MCF 10A (cell line): ENCODE measurements at regions not wholly inside any gene's neighbourhood (a gene's known extent, or its start where the extent isn't known, plus 50 kb on each side); places are given as distances from the start of the nearest gene placed in this dataset.

ENCODE experiments used
- BruUV-seq: library from RNA; stranded (reverse); fragments of 400-500 nt; replicated peaks from 2 replicates; lab custom pipeline; 2021; lab: Mats Ljungman, UMichigan
- CTCF ChIA-PET: fragments of 300-600 bp; sonication (Branson Sonifier 250); formaldehyde crosslinking; extraction: SDS; loops from one replicate; lab custom pipeline; 2021; ENCODE audit warnings: antibody characterized with exemption, inconsistent platforms; lab: Yijun Ruan, JAX
- POLR2A ChIA-PET: fragments of 300-600, 350-650 bp; sonication (Branson Sonifier 250); formaldehyde crosslinking; extraction: SDS; loops from one replicate; lab custom pipeline; 2020; ENCODE audit warnings: antibody characterized with exemption, inconsistent platforms; lab: Yijun Ruan, JAX
- DNase-seq: peaks from one replicate; pipeline ENCODE4 v3.0.0-alpha.2; 2018; ENCODE audit not compliant: unreplicated experiment
- H3K27ac Mint-ChIP-seq: one replicate; pipeline ENCODE4 v1.8.0; 2022; ENCODE audit warnings: mild to moderate bottlenecking, low read depth, mixed read lengths; ENCODE audit not compliant: unreplicated experiment
- H3K27me3 Mint-ChIP-seq: one replicate; pipeline ENCODE4 v1.8.0; 2022; ENCODE audit warnings: mixed read lengths; ENCODE audit not compliant: insufficient read depth, unreplicated experiment
- H3K36me3 Mint-ChIP-seq: one replicate; pipeline ENCODE4 v1.8.0; 2022; ENCODE audit warnings: mild to moderate bottlenecking, moderate library complexity, mixed read lengths; ENCODE audit not compliant: insufficient read depth, unreplicated experiment
- H3K4me1 Mint-ChIP-seq: one replicate; pipeline ENCODE4 v1.8.0; 2022; ENCODE audit warnings: mixed read lengths; ENCODE audit not compliant: insufficient read depth, unreplicated experiment
- H3K4me3 Mint-ChIP-seq: one replicate; pipeline ENCODE4 v1.8.0; 2022; ENCODE audit warnings: mild to moderate bottlenecking, moderate library complexity, mixed read lengths; ENCODE audit not compliant: unreplicated experiment
- H3K9me3 Mint-ChIP-seq: one replicate; pipeline ENCODE4 v1.8.0; 2022; ENCODE audit warnings: mixed read lengths; ENCODE audit not compliant: unreplicated experiment
- CTCF ChIP-seq: fragments of 200-600 bp; IDR thresholded peaks from one replicate; pipeline ENCODE4 v1.8.0; 2022; ENCODE audit warnings: antibody characterized with exemption, mild to moderate bottlenecking; ENCODE audit not compliant: unreplicated experiment
- intact Hi-C: fragments of 100-400 bp; cut with micrococcal nuclease; formaldehyde crosslinking; loops from 2 replicates; pipeline ENCODE4 v1.14.1; 2022

- Mint-ChIP-seq H3K36me3 (no peaks in the 10 kb centered on the region), H3K4me1 (no peaks in the 10 kb centered on the region), H3K4me3 (no peak overlapping the region), H3K27ac (no peak overlapping the region), H3K27me3 (no peaks in the 10 kb centered on the region), H3K9me3 (peaks cover 7% of the 10 kb centered on the region)
- intact Hi-C loops: no loop called here
- DNase-seq: no peak
- BruUV-seq: no TSS peak
- TF ChIP-seq CTCF: no peak
- POLR2A ChIA-PET: interaction anchor here (0.5 kb wide), 1 partner anchor 37 kb away, joined by 3 read pairs; no protein-coding TSS in a partner anchor
- CTCF ChIA-PET: interaction anchor here (1.0 kb wide), 1 partner anchor 21 kb away, joined by 4 read pairs; no protein-coding TSS in a partner anchor
These were observed 488.9 kb downstream of the RNF144A start for GRCh38 chr2:7405861-7406715.

- no peak overlapping the region for H3K4me3 Mint-ChIP-seq
- ChIA-PET POLR2A (no interaction called here), CTCF (no interaction called here)
- peaks cover 7% of the 10 kb centered on the region for H3K9me3 Mint-ChIP-seq
- TF ChIP-seq CTCF: no peak
- no peaks in the 10 kb centered on the region for H3K36me3 Mint-ChIP-seq
- no peak overlapping the region for H3K27ac Mint-ChIP-seq
- intact Hi-C loops: no loop called here
- BruUV-seq: no TSS peak
- no peaks in the 10 kb centered on the region for H3K4me1 Mint-ChIP-seq
- no peak for DNase-seq
- no peaks in the 10 kb centered on the region for H3K27me3 Mint-ChIP-seq
These were observed 489.8 kb downstream of the RNF144A start for GRCh38 chr2:7407001-7407400.

GRCh38 chr2:7407906-7408680, 490.9 kb downstream of the RNF144A start:
- no TSS peak for BruUV-seq
- Mint-ChIP-seq H3K27ac (no peak overlapping the region), H3K4me1 (no peaks in the 10 kb centered on the region), H3K9me3 (peaks cover 7% of the 10 kb centered on the region), H3K27me3 (no peaks in the 10 kb centered on the region), H3K36me3 (peaks cover 3% of the 10 kb centered on the region), H3K4me3 (no peak overlapping the region)
- intact Hi-C loops: no loop called here
- ChIA-PET CTCF (interaction anchor here (1.2 kb wide), 2 partner anchors 19 to 204 kb away, joined by 3 read pairs; no protein-coding TSS in a partner anchor), POLR2A (no interaction called here)
- no peak for DNase-seq
- no peak for TF ChIP-seq CTCF

GRCh38 chr2:7411691-7412090, 494.5 kb downstream of the RNF144A start:
- no peak for DNase-seq
- no peak for TF ChIP-seq CTCF
- Mint-ChIP-seq H3K27me3 (no peaks in the 10 kb centered on the region), H3K4me3 (no peak overlapping the region), H3K36me3 (peaks cover 8% of the 10 kb centered on the region), H3K27ac (no peak overlapping the region), H3K9me3 (peaks cover 7% of the 10 kb centered on the region), H3K4me1 (no peaks in the 10 kb centered on the region)
- BruUV-seq: no TSS peak
- intact Hi-C loops: no loop called here
- ChIA-PET POLR2A (no interaction called here), CTCF (no interaction called here)
